Liver (tissue), 8 donors: ENCODE measurements at regions not wholly inside any gene's neighbourhood (a gene's known extent, or its start where the extent isn't known, plus 50 kb on each side); places are given as distances from the start of the nearest gene placed in this dataset.

Experiments
- DNase-seq: peaks from one replicate; pipeline ENCODE4 v3.0.0-alpha.2; 2017; ENCODE audit warnings: low spot score
- H3K27ac ChIP-seq, 2 donors: one replicate each; pipeline ENCODE4 v1.7.0; 2013; ENCODE audit warnings: inconsistent platforms in 2 of 2, low read length in 2 of 2, control low read depth in 1 of 2, low read depth in 1 of 2, mild to moderate bottlenecking in 1 of 2
- H3K27me3 ChIP-seq, 4 donors: one replicate each; pipeline versions ENCODE4 v1.6.1 to v1.7.0; 2013; ENCODE audit warnings: low read length in 3 of 4, inconsistent platforms in 1 of 4, mild to moderate bottlenecking in 1 of 4, moderate library complexity in 1 of 4; ENCODE audit not compliant: control insufficient read depth in 4 of 4, insufficient read depth in 4 of 4
- H3K36me3 ChIP-seq, 4 donors: one replicate each; pipeline versions ENCODE4 v1.6.1 to v1.7.0; 2013; ENCODE audit warnings: low read length in 3 of 4, mild to moderate bottlenecking in 3 of 4, low read depth in 1 of 4, moderate library complexity in 1 of 4; ENCODE audit not compliant: control insufficient read depth in 4 of 4, insufficient read depth in 3 of 4
- H3K4me1 ChIP-seq, 4 donors: one replicate each; pipeline versions ENCODE4 v1.6.1 to v1.7.0; 2013; ENCODE audit warnings: low read length in 3 of 4, mild to moderate bottlenecking in 3 of 4, moderate library complexity in 1 of 4; ENCODE audit not compliant: control insufficient read depth in 4 of 4, insufficient read depth in 4 of 4
- H3K4me3 ChIP-seq, 3 donors: one replicate each; pipeline versions ENCODE4 v1.6.1 to v1.7.0; 2013; ENCODE audit warnings: low read length in 3 of 3, control low read depth in 1 of 3, low read depth in 1 of 3, mild to moderate bottlenecking in 1 of 3
- H3K9ac ChIP-seq, 2 donors: one replicate each; pipeline ENCODE4 v1.7.0; 2013; ENCODE audit warnings: low read length in 2 of 2, mild to moderate bottlenecking in 2 of 2, moderate library complexity in 2 of 2, control low read depth in 1 of 2, low read depth in 1 of 2
- H3K9me3 ChIP-seq, 4 donors: one replicate each; pipeline versions ENCODE4 v1.6.1 to v1.7.0; 2013; ENCODE audit warnings: low read length in 3 of 4; ENCODE audit not compliant: control insufficient read depth in 4 of 4
- EGR1 ChIP-seq, 2 donors: IDR thresholded peaks; 2 replicates each; pipeline ENCODE4 v1.6.1; 2016 to 2018; ENCODE audit warnings: antibody characterized with exemption in 2 of 2, low read depth in 2 of 2
- FOXA2 ChIP-seq: IDR thresholded peaks from 2 replicates; pipeline ENCODE4 v1.6.1; 2016; ENCODE audit warnings: antibody characterized with exemption
- HNF4G ChIP-seq: IDR thresholded peaks from 2 replicates; pipeline ENCODE4 v1.6.1; 2016; ENCODE audit warnings: antibody characterized with exemption
- JUND ChIP-seq, 2 donors: IDR thresholded peaks; 2 replicates each; pipeline ENCODE4 v1.6.1; 2016; ENCODE audit warnings: antibody characterized with exemption in 2 of 2
- NR2F2 ChIP-seq: IDR thresholded peaks from 2 replicates; pipeline ENCODE4 v1.6.1; 2016; ENCODE audit warnings: antibody characterized with exemption
- RAD21 ChIP-seq, 2 donors: IDR thresholded peaks; 2 replicates each; pipeline ENCODE4 v1.6.1; 2016; ENCODE audit warnings: antibody characterized with exemption in 2 of 2, mild to moderate bottlenecking in 2 of 2
- REST ChIP-seq: IDR thresholded peaks from 2 replicates; pipeline ENCODE4 v1.6.1; 2016; ENCODE audit warnings: antibody characterized with exemption, mild to moderate bottlenecking
- RXRA ChIP-seq, 2 donors: IDR thresholded peaks; 2 replicates each; pipeline ENCODE4 v1.6.1; 2017 to 2018; ENCODE audit warnings: antibody characterized with exemption in 2 of 2, mild to moderate bottlenecking in 1 of 2
- TAF1 ChIP-seq: conservative IDR thresholded peaks from 2 replicates; pipeline ENCODE4 v1.6.1; 2016; ENCODE audit warnings: antibody characterized with exemption, mild to moderate bottlenecking
- YY1 ChIP-seq: IDR thresholded peaks from 2 replicates; pipeline ENCODE4 v1.6.1; 2016; ENCODE audit warnings: antibody characterized with exemption, mild to moderate bottlenecking
- WGBS: extraction: QIAGEN DNeasy Blood & Tissue Kit; methylation state at CpG from one replicate; pipeline ENCODE4 v1.1.7; 2013; 5-methylcytosine and 5-hydroxymethylcytosine counted together
- TF ChIP-seq, protein P1 (sequence below): IDR thresholded peaks from 2 replicates; pipeline ENCODE4 v1.6.1; 2016; ENCODE audit warnings: antibody characterized with exemption
- TF ChIP-seq, protein P2 (sequence below): IDR thresholded peaks from 2 replicates; pipeline ENCODE4 v1.6.1; 2016; ENCODE audit warnings: antibody characterized with exemption
- TF ChIP-seq, protein P3 (sequence below): IDR thresholded peaks from 2 replicates; pipeline ENCODE4 v1.6.1; 2016; ENCODE audit warnings: antibody characterized with exemption
- TF ChIP-seq, protein P4 (sequence below): fragments of 150-350 bp; IDR thresholded peaks from 2 replicates; pipeline ENCODE4 v1.5.1; 2017; ENCODE audit warnings: improper control_type of control experiment, low read depth, low read length; ENCODE audit not compliant: missing input control
- donor health status: healthy.
- donor health status: healthy.
- donor health status: healthy.
- donor health status: healthy.
- donor health status: healthy.

- Histone ChIP-seq H3K9me3 (no peaks in the 10 kb centered on the region), H3K4me3 (no peak overlapping the region), H3K27me3 (peaks cover 0 to 3% (median 0%) of the 10 kb centered on the region in 4 donors), H3K9ac (no peak overlapping the region), H3K4me1 (no peaks in the 10 kb centered on the region), H3K27ac (no peak overlapping the region), H3K36me3 (no peaks in the 10 kb centered on the region)
- WGBS: 62% methylated on average over 6 of the region's 6 CpGs
- DNase-seq: no peak
- TF ChIP-seq EGR1 (IDR thresholded peaks at IDR 0.05; ENCODE audit: low read depth in 2 of 2) (no peak), YY1 (no peak), TAF1 (no peak), REST (no peak), RXRA (IDR thresholded peaks at IDR 0.05) (no peak), NR2F2 (no peak), JUND (IDR thresholded peaks at IDR 0.05) (no peak), HNF4G (no peak), FOXA2 (no peak), RAD21 (IDR thresholded peaks at IDR 0.05) (no peak)
- TF ChIP-seq, protein P1, sequence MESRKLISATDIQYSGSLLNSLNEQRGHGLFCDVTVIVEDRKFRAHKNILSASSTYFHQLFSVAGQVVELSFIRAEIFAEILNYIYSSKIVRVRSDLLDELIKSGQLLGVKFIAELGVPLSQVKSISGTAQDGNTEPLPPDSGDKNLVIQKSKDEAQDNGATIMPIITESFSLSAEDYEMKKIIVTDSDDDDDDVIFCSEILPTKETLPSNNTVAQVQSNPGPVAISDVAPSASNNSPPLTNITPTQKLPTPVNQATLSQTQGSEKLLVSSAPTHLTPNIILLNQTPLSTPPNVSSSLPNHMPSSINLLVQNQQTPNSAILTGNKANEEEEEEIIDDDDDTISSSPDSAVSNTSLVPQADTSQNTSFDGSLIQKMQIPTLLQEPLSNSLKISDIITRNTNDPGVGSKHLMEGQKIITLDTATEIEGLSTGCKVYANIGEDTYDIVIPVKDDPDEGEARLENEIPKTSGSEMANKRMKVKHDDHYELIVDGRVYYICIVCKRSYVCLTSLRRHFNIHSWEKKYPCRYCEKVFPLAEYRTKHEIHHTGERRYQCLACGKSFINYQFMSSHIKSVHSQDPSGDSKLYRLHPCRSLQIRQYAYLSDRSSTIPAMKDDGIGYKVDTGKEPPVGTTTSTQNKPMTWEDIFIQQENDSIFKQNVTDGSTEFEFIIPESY: no peak
- TF ChIP-seq, protein P2, sequence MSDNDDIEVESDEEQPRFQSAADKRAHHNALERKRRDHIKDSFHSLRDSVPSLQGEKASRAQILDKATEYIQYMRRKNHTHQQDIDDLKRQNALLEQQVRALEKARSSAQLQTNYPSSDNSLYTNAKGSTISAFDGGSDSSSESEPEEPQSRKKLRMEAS: no peak
- TF ChIP-seq, protein P3, sequence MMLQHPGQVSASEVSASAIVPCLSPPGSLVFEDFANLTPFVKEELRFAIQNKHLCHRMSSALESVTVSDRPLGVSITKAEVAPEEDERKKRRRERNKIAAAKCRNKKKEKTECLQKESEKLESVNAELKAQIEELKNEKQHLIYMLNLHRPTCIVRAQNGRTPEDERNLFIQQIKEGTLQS: no peak
- TF ChIP-seq, protein P4, sequence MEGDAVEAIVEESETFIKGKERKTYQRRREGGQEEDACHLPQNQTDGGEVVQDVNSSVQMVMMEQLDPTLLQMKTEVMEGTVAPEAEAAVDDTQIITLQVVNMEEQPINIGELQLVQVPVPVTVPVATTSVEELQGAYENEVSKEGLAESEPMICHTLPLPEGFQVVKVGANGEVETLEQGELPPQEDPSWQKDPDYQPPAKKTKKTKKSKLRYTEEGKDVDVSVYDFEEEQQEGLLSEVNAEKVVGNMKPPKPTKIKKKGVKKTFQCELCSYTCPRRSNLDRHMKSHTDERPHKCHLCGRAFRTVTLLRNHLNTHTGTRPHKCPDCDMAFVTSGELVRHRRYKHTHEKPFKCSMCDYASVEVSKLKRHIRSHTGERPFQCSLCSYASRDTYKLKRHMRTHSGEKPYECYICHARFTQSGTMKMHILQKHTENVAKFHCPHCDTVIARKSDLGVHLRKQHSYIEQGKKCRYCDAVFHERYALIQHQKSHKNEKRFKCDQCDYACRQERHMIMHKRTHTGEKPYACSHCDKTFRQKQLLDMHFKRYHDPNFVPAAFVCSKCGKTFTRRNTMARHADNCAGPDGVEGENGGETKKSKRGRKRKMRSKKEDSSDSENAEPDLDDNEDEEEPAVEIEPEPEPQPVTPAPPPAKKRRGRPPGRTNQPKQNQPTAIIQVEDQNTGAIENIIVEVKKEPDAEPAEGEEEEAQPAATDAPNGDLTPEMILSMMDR: no peak
Observed at GRCh38 chr3:6717026-6717943, 143.6 kb upstream of the GRM7 start.

GRCh38 chr3:6719999-6720398 is 140.9 kb upstream of the GRM7 start:
- no peak overlapping the region for H3K4me3 ChIP-seq
- no peak for DNase-seq
- peaks cover 0 to 3% (median 0%) of the 10 kb centered on the region in 4 donors for H3K27me3 ChIP-seq
- H3K9ac ChIP-seq: no peak overlapping the region
- no peak overlapping the region for H3K27ac ChIP-seq
- TF ChIP-seq JUND (IDR thresholded peaks at IDR 0.05): no peak
- TF ChIP-seq, protein P2: no peak
- TF ChIP-seq REST: no peak
- TF ChIP-seq YY1: no peak
- no peaks in the 10 kb centered on the region for H3K9me3 ChIP-seq
- H3K36me3 ChIP-seq: no peaks in the 10 kb centered on the region
- H3K4me1 ChIP-seq: no peaks in the 10 kb centered on the region
